ENCODE measurements at regions not wholly inside any gene's neighbourhood (a gene's known extent, or its start where the extent isn't known, plus 50 kb on each side); places are given as distances from the start of the nearest gene placed in this dataset.
"Not testable (repeated sequence)": the region's sequence is repeated elsewhere in the genome, so short reads cannot be mapped to it uniquely, and the experiment has no call there.

DNA sequence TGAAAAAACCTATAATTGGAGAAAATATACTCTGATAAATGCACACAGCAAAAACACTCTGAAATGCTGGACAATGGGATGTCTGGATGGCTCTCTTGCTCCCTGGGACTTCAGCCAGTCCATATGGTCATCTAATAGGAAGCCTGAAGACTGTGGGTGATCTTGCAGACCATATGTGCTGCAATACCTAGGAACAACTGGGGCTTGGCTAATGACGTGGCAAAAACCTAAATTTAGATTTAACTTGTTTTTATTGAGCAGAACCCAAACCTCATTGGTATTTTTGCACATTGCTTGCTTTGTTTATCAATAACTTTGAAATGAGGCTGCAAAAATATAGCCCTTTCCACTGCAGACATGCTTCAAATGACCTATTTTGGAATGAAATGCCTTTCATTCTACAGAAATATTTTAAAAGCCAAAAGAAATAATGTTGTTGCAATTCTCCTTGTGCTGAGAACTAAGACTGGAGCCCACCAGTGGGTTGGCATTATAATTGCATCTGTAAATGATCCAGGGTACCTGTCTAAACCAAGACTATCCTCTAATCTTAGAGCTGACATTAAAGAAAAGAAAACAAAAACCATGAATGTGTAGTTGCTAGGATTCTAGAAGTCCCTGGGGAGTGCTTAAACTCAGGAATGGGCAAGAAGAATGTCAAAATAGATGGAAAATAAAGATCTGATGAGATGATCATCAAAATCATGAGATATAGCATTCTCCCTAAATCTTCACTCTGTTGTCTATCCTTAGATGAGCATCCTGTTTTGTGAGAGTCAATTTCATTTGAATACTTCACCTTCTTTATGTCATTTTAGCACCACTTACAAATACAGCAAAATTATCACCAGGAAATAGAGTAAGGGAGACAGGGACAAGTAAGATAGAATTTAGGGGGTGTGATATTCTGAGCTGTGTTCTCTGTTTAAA, 152.1 kb upstream of the RIMS1 start:
- DNase-seq, result no peak

DNA sequence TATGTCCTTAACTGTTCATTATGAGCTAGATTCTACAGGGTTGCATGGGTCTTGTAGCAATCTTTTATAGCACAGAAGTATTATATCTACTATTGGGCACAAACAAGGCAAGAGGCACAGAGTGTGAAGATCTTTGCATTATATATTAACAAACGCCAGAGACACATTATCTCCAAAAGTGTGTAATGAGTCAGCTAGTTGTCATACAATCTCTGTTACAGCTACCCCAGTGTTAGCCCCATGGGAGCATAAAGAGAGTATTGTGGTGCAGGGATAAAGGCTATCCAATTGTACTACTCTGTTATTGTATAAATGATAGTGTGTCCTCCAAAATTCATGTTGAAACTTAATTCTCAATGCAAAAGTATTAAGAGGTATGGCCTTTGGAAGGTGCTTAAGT, 148.4 kb upstream of the RIMS1 start:
- no peak for DNase-seq

DNA sequence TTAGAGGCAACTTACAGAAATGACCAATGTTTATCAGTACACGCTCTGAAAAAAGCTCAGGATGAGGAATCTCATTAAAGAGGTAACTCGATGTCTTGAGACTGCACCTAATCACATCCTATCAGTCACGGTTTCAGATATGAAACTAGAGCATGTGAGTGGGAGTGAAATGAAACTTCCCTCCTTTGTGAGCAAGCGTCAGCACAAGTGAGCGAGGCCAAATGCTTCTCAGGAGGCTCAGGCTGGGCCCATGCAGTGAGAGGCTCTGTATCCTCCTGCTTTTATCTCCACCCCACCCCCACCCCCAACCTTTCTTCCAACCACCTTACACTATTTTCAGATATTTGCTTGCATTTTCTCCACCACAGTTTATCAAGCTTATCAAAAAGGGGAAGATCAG, 140.8 kb upstream of the RIMS1 start:
- no peak for DNase-seq

DNA sequence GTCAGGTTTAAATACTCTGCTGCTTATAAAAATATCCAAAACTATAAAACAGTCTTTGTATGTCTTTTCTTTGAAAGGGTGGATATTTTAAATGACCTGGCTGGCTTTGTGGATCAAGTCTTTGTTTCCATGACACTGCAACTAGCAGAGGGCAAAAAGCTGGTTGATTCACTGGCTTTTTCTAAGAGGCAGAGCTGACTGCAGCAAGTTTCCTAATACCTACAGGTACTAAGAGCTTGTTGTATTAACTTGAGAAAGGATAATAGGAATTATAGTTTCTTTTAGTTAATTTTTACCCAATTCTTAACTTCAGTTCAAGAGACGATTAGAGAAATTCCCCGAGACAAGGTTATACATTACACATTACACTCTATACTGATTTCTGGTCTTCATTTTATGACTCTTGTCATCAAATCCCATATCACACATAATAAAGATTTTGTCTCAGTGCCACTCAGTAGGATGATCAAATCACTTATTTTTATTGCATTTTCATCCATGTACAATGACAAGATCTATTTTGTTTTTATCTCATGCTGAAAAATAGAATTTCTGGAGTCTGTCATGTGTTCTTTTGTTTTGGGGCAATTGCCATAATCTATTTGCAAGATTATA, 120.1 kb upstream of the RIMS1 start:
- no peak for DNase-seq

DNA sequence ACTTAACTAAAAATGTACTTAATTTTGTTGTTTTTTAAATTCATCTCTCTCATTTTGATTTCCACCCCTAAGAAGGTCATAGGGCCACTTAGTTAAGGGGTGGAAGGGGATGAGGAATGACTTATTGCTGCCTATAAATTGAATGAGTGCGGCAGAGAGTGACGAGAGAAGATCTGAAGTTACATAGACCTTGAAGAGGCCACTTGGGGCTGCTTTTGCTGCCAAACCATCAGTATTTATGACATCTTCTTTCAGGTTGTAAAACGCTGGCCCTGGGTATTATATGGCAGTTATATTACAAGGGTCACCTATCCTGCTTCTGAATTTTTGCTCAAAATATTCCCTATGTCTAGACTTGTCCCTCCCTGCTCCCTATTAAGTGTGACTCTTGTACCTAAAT, 119.6 kb upstream of the RIMS1 start:
- DNase-seq, result no peak

DNA sequence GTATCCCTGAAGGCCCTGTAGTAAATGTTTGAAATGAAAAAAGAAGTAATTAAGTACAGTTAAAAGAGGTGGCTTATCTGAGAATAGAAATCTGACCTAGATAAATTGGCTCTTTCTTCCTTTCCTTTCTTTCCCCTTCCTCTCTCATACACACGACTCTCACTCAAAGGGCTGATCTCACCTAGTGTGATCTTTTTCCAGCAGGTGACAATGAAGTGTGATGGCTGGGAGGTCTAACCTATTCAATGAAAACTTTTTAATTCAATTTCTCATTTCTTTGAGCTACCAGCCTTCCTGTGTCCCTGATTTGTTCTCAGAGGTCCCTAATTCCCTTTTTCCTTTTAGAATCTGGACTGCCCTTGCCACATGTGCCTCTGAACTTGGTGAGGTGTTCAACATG, 118.0 kb upstream of the RIMS1 start:
- DNase-seq, result no peak

DNA sequence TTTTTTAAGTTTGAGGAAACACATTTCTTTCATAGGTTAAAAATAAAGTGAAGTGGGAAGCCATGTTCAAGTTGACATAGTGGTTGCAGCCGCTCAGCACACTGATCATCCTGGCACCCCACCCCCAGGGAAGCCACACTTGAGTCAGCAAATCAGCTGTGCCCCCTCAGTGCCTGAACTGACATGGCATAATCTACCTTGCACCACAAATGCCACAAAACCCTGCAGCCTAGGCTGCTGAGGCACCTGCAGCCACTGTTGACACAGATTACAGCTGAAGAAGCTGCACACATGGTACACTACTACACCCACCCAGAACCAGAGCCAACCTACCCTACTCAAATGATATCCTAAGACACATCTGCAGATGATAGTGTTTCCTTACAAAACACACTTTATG, 77.5 kb upstream of the RIMS1 start:
- DNase-seq, result no peak

DNA sequence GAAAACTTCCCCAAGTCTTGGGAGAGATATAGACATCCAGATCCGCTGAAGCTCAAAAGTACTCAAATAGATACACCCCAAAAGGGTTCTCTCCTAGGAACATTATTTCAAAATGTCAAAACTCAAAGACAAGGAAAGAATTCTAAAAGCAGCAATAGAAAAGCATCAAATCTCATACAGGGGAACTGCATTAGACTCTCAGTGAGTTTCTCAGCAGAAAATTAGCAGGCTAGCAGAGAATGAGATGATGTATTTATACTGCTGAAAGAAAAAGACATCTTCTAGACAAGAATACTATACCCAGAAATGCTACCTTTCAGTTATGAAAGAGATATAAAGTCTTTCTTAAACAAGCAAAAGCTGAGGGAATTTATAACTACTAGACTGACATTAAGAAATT, 75.5 kb upstream of the RIMS1 start:
- DNase-seq, result no peak

DNA sequence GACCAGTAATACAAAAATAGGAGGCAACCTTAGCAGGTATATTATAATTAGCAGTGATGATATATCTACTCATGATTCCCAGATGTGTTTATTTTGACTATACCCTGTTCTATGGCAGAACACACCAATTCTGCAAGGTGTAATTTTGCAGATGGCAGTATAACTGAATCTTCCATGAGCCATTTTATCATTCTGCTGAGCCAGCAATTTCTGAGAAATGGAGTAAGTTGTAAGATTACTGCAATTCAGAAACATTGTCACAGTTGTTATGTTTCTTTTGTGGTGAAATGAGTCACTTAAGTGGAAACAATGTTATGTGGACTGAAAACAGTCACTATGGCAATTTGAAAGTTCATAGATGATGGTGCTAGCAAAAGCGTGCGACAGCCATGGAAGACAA, 63.7 kb upstream of the RIMS1 start:
- no peak for DNase-seq

DNA sequence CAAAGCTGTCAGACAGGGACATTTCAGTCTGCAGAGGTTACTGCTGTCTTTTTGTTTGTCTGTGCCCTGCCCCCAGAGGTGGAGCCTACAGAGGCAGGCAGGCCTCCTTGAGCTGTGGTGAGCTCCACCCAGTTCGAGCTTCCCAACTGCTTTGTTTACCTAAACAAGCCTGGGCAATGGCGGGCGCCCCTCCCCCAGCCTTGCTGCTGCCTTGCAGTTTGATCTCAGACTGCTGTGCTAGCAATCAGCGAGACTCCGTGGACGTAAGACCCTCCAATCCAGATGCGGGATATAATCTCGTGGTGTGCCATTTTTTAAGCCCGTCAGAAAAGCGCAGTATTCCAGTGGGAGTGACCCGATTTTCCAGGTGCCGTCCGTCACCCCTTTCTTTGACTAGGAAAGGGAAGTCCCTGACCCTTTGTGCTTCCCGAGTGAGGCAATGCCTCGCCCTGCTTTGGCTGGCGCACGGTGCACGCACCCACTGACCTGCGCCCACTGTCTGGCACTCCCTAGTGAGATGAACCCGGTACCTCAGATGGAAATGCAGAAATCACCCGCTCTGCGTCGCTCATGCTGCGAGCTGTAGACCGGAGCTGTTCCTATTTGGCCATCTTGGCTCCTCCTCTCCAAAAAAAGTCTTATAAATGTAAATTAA, 54.1 kb upstream of the RIMS1 start:
- DNase-seq, result not testable (repeated sequence)

Data from stimulated activated CD4-positive, alpha-beta T cell treated with anti-CD3 and anti-CD28 coated beads, Interleukin-15, amount 100 ng/mL, for 24 hours (primary cell).